GM13976 (cell line): ENCODE measurements at regions not wholly inside any gene's neighbourhood (a gene's known extent, or its start where the extent isn't known, plus 50 kb on each side); places are given as distances from the start of the nearest gene placed in this dataset.

ENCODE experiments used
- DNase-seq: peaks from one replicate; pipeline ENCODE4 v3.0.0; 2012; ENCODE audit warnings: low spot score
- CTCF ChIP-seq: IDR thresholded peaks from 2 replicates; pipeline ENCODE4 v1.5.1; 2012; ENCODE audit warnings: borderline replicate concordance, mild to moderate bottlenecking; ENCODE audit not compliant: insufficient read depth; ENCODE audit errors: extremely low read depth, missing control alignments, control extremely low read depth
- in situ Hi-C: fragments of 300-500 bp; cut with MboI; formaldehyde crosslinking; loops from one replicate; pipeline ENCODE4 v1.12.0; 2022; ENCODE audit warnings: low sequenced_read_pairs, mixed read lengths, inconsistent platforms; ENCODE audit not compliant: unreplicated experiment

DNA sequence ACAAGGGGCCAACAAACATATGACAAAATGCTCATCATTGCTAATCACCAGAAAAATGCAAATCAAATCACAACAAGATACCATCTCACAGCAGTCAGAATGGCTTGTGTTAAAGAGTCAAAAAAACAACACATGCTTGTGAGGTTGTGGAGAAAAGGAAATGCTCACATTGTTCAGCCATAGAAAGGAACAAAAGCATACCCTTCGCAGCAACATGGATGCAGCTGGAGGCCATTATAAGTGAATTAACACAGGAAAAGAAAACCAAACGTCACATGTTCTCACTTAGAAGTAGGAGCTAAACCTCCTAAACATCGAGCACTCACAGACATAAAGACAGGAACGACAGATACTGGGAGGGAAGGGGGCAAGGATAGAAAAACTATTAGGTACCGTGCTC, 678.4 kb upstream of the GRM7 start:
- in situ Hi-C loops, result no loop called here
- no peak for DNase-seq
- no peak for TF ChIP-seq CTCF

DNA sequence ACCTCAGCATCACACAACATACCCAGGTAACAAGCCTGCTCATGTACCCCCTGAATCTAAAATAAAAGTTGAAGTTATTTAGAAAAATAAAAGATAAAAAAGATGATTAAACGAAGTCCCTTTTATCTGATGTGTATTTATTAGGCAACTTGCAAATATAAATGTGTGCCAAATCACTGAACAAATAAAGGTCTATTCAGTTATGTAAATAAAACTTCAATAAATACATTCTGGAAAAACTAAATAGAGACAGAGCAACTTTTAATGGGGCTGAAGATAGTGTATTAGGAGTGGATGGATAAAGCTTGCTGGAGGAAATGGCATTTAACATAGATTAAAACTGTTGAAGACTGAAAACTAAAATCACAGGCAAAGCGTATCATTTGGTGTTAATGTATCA, 678.0 kb upstream of the GRM7 start:
- no peak for DNase-seq
- in situ Hi-C loops, result no loop called here
- TF ChIP-seq CTCF, result no peak

GRCh38 chr3:6189384-6189783, 671.5 kb upstream of the GRM7 start:
- no peak for TF ChIP-seq CTCF
- DNase-seq, result no peak
- in situ Hi-C loops, result no loop called here

DNA sequence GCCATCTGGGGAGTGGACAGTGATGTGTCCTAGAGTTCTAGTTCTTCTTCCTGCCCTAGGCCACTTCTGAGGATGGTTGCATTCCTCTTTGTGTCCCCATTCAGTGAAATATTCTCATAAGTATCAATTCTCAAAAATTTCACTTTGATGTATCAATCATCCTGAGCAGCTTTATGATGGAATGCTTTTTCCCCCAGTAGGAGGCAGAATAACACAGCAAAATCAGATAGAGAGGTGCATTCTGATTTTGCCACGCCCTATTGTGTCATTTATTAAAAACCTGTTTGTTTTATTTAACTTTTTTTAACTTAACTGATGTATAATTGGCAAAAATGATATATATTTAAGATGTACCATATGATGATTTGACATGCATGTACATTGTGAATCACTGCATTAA, 656.0 kb upstream of the GRM7 start:
- in situ Hi-C loops, result loop anchor here (25.0 kb wide), 1 partner anchor 582 kb away; no protein-coding TSS in a partner anchor
- TF ChIP-seq CTCF, result no peak
- DNase-seq, result peak; percentile 13

- in situ Hi-C loops, result loop anchor here (25.0 kb wide), 1 partner anchor 571 kb away; no protein-coding TSS in a partner anchor
- no peak for TF ChIP-seq CTCF
Measured at GRCh38 chr3:6216135-6217026, 644.5 kb upstream of the GRM7 start.

DNA sequence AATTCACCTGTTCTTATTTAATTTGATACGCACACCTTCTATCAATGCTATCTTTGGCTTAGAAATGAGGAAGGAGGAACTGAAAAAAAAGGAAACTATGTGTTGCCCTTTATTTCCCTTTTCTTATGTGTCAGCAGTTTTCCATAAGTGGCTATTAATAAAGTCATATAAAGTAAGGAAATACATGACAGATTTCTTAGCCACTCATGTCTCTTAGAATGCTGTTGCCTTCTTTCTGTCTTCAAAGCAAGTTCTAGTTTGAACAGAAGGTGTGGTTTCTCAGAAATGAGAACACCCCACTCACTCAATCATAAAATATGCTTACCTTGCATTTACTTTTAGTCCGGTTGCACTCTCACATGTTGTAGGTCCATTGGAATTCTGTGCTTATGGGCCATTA, 640.5 kb upstream of the GRM7 start:
- in situ Hi-C loops, result loop anchor here (25.0 kb wide), 1 partner anchor 567 kb away; no protein-coding TSS in a partner anchor
- DNase-seq, result no peak
- no peak for TF ChIP-seq CTCF

More at GRCh38 chr3:6216135-6217026, 644.5 kb upstream of the GRM7 start:
- DNase-seq, result no peak
